Muscle layer of colon (tissue), 2 donors: ENCODE measurements at regions not wholly inside any gene's neighbourhood (a gene's known extent, or its start where the extent isn't known, plus 50 kb on each side); places are given as distances from the start of the nearest gene placed in this dataset.

ENCODE experiments used
- H3K27ac ChIP-seq: one replicate; pipeline ENCODE4 v1.7.0; 2013; ENCODE audit warnings: low read depth, mild to moderate bottlenecking, low read length, moderate library complexity
- H3K27me3 ChIP-seq, 2 donors: one replicate each; pipeline ENCODE4 v1.7.0; 2013; ENCODE audit warnings: low read length in 2 of 2, mild to moderate bottlenecking in 2 of 2; ENCODE audit not compliant: insufficient read depth in 2 of 2, control insufficient read depth in 1 of 2
- H3K36me3 ChIP-seq: one replicate; pipeline ENCODE4 v1.7.0; 2013; ENCODE audit warnings: mild to moderate bottlenecking, low read length; ENCODE audit not compliant: insufficient read depth
- H3K4me1 ChIP-seq: one replicate; pipeline ENCODE4 v1.7.0; 2013; ENCODE audit warnings: mild to moderate bottlenecking, low read length; ENCODE audit not compliant: insufficient read depth
- H3K4me3 ChIP-seq, 2 donors: one replicate each; pipeline ENCODE4 v1.7.0; 2013; ENCODE audit warnings: low read length in 2 of 2, low read depth in 1 of 2, mild to moderate bottlenecking in 1 of 2, moderate library complexity in 1 of 2
- H3K9ac ChIP-seq: one replicate; pipeline ENCODE4 v1.7.0; 2013; ENCODE audit warnings: low read length
- H3K9me3 ChIP-seq: one replicate; pipeline ENCODE4 v1.7.0; 2013; ENCODE audit warnings: mild to moderate bottlenecking, low read length
- donor health status: abdominal sarcoma.
- donor health status: Adenocarcinoma of cecum.

GRCh38 chr11:69879729-69880005 is 60.5 kb upstream of the FGF3 start:
- Histone ChIP-seq H3K36me3 (no peaks in the 10 kb centered on the region), H3K4me3 (no peak overlapping the region), H3K27me3 (no peaks in the 10 kb centered on the region), H3K27ac (no peak overlapping the region), H3K4me1 (no peaks in the 10 kb centered on the region), H3K9me3 (no peaks in the 10 kb centered on the region), H3K9ac (no peak overlapping the region)

GRCh38 chr11:69880041-69880825 is 61.0 kb upstream of the FGF3 start:
- H3K27me3 ChIP-seq, result no peaks in the 10 kb centered on the region
- H3K27ac ChIP-seq, result no peak overlapping the region
- H3K36me3 ChIP-seq, result no peaks in the 10 kb centered on the region
- no peak overlapping the region for H3K9ac ChIP-seq
- no peaks in the 10 kb centered on the region for H3K9me3 ChIP-seq
- H3K4me1 ChIP-seq, result no peaks in the 10 kb centered on the region
- H3K4me3 ChIP-seq, result no peak overlapping the region

GRCh38 chr11:69880826-69881445 is 61.7 kb upstream of the FGF3 start:
- Histone ChIP-seq H3K9me3 (no peaks in the 10 kb centered on the region), H3K9ac (no peak overlapping the region), H3K27ac (no peak overlapping the region), H3K27me3 (no peaks in the 10 kb centered on the region), H3K4me3 (no peak overlapping the region), H3K36me3 (no peaks in the 10 kb centered on the region), H3K4me1 (no peaks in the 10 kb centered on the region)

- H3K27ac ChIP-seq, result no peak overlapping the region
- no peaks in the 10 kb centered on the region for H3K4me1 ChIP-seq
- no peaks in the 10 kb centered on the region for H3K9me3 ChIP-seq
- no peak overlapping the region for H3K9ac ChIP-seq
- no peaks in the 10 kb centered on the region for H3K36me3 ChIP-seq
- H3K27me3 ChIP-seq, result no peaks in the 10 kb centered on the region
- no peak overlapping the region for H3K4me3 ChIP-seq
Observed at GRCh38 chr11:69881467-69882269, 62.5 kb upstream of the FGF3 start.

- Histone ChIP-seq H3K4me1 (no peaks in the 10 kb centered on the region), H3K9me3 (no peaks in the 10 kb centered on the region), H3K27me3 (no peaks in the 10 kb centered on the region), H3K36me3 (no peaks in the 10 kb centered on the region), H3K27ac (no peak overlapping the region), H3K9ac (no peak overlapping the region), H3K4me3 (no peak overlapping the region)
Observed at GRCh38 chr11:69882270-69882608, 63.0 kb upstream of the FGF3 start.

- no peak overlapping the region for H3K9ac ChIP-seq
- H3K4me1 ChIP-seq, result no peaks in the 10 kb centered on the region
- no peaks in the 10 kb centered on the region for H3K9me3 ChIP-seq
- H3K27me3 ChIP-seq, result peaks cover under 1 to 4% of the 10 kb centered on the region in 2 donors
- H3K36me3 ChIP-seq, result no peaks in the 10 kb centered on the region
- no peak overlapping the region for H3K27ac ChIP-seq
- no peak overlapping the region for H3K4me3 ChIP-seq
Observed at GRCh38 chr11:69883292-69884255, 64.4 kb upstream of the FGF3 start.

GRCh38 chr11:69884286-69884685 is 65.1 kb upstream of the FGF3 start:
- no peak overlapping the region for H3K4me3 ChIP-seq
- H3K27ac ChIP-seq, result no peak overlapping the region
- peaks cover 4 to 8% of the 10 kb centered on the region in 2 donors for H3K27me3 ChIP-seq
- no peak overlapping the region for H3K9ac ChIP-seq
- no peaks in the 10 kb centered on the region for H3K36me3 ChIP-seq
- H3K4me1 ChIP-seq, result no peaks in the 10 kb centered on the region
- H3K9me3 ChIP-seq, result no peaks in the 10 kb centered on the region

GRCh38 chr11:69884751-69885150 is 65.5 kb upstream of the FGF3 start:
- H3K27me3 ChIP-seq, result peaks cover 4 to 9% of the 10 kb centered on the region in 2 donors

GRCh38 chr11:69887330-69887729 is 68.1 kb upstream of the FGF3 start:
- Histone ChIP-seq H3K36me3 (no peaks in the 10 kb centered on the region), H3K27ac (no peak overlapping the region), H3K9me3 (no peaks in the 10 kb centered on the region), H3K27me3 (peaks cover 4 to 9% of the 10 kb centered on the region in 2 donors), H3K4me1 (no peaks in the 10 kb centered on the region), H3K9ac (no peak overlapping the region), H3K4me3 (no peak overlapping the region)

More at GRCh38 chr11:69884751-69885150, 65.5 kb upstream of the FGF3 start:
- H3K36me3 ChIP-seq, result no peaks in the 10 kb centered on the region
- H3K4me1 ChIP-seq, result no peaks in the 10 kb centered on the region
- no peak overlapping the region for H3K27ac ChIP-seq
- no peak overlapping the region for H3K9ac ChIP-seq
- no peaks in the 10 kb centered on the region for H3K9me3 ChIP-seq
- H3K4me3 ChIP-seq, result no peak overlapping the region

GRCh38 chr11:69887841-69888427 is 68.7 kb upstream of the FGF3 start:
- H3K4me1 ChIP-seq, result no peaks in the 10 kb centered on the region
- no peak overlapping the region for H3K9ac ChIP-seq
- no peak overlapping the region for H3K27ac ChIP-seq
- no peaks in the 10 kb centered on the region for H3K36me3 ChIP-seq
- no peak overlapping the region for H3K4me3 ChIP-seq
- H3K27me3 ChIP-seq, result peaks cover 4 to 9% of the 10 kb centered on the region in 2 donors
- H3K9me3 ChIP-seq, result no peaks in the 10 kb centered on the region
